HG03103 (cell line): ENCODE measurements at regions not wholly inside any gene's neighbourhood (a gene's known extent, or its start where the extent isn't known, plus 50 kb on each side); places are given as distances from the start of the nearest gene placed in this dataset.
"Not testable (repeated sequence)": the region's sequence is repeated elsewhere in the genome, so short reads cannot be mapped to it uniquely, and the experiment has no call there.

Experiments used
- ATAC-seq: cut with Tn5 transposase; IDR thresholded peaks from one replicate; pipeline ENCODE4 v1.9.1; 2021; ENCODE audit warnings: low read depth; ENCODE audit not compliant: unreplicated experiment

DNA sequence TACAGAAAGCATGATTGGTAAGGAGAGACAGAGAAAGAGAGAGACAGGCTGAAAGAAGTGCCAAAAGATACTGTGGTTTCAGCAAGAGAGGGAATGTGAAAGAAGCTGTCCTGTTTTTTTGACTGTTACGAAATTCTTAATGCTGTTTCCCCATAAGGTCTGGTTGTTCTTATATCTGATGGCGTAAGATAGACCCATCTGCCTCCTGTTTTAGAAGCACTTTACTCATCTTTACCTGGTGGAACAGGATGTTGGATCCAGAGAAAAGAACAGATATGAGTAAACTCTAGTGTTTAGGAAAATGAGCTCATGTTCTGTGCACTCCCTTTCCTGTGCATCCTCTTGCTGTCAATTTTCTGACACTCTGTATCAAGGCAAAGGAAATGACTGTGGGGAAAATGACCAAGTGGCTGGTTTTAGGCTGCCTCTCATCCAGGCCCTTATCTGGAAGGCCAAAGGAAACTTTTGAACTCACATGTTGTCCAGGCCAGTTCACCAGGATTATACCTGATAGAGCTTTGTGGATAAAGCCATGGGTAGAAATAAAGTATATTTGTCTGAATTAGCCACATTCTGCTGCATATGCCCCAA, 311.7 kb upstream of the HTR2C start:
- no peak for ATAC-seq

DNA sequence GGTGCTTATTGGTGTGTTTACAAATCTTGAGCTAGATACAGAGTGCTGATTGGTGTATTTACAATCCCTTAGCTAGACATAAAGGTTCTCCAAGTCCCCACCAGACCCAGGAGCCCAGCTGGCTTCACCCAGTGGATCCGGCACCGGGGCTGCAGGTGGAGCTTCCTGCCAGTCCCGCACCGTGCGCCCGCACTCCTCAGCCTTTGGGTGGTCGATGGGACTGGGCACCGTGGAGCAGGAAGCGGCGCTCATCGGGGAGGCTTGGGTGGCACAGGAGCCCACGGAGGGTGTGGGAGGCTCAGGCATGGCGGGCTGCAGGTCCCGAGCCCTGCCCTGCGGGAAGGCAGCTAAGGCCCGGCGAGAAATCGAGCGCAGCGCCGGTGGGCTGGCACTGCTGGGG, 313.5 kb upstream of the HTR2C start:
- ATAC-seq, result not testable (repeated sequence)

DNA sequence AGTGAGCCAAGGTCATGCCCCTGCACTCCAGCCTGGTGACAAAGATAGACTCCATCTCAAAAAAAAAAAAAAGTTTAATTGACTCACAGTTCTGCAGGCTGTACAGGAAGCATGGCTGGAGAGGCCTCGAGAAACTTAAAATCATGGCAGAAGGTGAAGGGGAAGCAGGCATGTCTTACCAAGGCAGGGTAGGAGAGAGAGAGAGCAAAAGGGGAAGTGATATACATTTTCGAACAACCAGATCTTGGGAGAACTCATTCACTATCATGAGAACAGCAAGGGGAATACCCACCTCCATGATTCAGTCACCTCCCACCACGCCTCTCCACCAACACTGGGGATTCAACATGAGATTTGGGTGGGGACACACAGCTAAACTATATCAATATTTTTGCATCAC, 315.2 kb upstream of the HTR2C start:
- no peak for ATAC-seq

DNA sequence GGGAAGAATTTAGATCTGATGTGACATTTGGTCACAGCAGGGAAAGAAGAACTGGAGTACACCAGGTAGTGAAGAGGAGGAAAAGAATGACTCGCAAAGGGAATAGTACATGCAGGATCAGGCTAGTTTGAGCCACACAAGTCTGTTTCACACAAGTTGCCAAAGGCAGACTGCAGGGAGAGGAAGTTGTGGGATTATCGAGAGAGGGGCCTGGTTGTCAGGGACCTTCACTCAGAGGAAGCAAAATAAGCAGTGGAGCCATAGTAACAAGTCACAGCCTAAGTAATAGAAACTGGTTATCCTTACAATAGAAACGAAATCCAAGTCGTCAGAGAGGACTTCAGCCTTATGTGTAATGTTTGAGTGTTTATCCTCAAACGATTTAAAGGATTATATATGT, 316.7 kb upstream of the HTR2C start:
- ATAC-seq, result no peak

DNA sequence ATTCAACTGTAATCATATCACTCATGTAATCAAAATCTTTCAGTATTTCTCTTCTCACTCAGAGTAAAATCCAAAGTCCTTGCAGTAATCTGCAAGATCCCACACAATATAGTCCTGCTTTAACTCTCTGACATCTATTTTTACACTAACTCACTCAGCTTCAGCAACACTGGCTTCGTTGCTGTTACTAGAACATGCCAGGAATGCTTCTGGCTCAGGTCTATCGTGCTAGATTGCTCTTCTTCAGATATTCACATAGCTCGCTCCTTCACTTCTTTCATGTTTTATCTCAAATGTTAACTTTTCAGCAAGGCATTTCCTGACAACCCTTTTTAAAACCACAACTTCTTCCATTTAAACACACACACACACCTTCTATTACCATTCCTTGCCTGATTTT, 331.7 kb upstream of the HTR2C start:
- no peak for ATAC-seq

DNA sequence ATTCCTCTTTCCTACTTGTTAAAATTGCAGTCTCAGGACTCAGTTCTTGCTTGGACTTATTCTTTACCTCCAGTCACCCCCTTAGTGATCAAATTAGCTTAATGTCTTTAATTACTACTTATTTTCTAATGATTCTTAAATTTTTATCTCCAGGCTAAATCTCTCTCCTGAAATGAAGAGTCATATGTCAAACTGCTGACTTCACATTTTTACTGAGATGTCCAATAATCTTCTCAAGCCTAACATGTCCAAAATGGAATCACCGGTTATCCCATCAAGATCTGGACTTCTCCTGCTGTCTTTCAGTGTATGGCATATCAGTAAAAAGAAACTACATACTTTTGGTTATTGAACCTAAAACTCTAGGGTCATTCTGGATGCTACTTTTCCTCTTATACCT, 332.3 kb upstream of the HTR2C start:
- ATAC-seq, result no peak

DNA sequence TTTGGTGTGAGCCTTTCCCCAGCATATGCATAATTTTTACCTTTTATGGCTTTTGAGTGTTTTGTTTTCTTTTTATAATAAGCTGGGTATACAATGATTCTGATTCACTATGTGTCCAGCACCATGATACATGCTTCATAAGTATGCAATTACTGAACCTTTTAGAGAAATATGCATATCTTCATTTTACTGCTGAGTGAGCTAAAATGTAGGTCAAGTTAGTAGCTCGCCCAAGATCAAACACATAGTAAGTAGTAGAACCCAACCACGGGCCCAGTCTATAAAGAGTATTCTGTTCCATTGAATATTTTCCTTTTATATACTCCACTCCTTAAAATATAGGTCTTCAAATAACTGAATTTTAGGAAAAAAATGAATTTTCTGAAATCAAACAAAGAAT, 362.4 kb upstream of the HTR2C start:
- ATAC-seq, result no peak

DNA sequence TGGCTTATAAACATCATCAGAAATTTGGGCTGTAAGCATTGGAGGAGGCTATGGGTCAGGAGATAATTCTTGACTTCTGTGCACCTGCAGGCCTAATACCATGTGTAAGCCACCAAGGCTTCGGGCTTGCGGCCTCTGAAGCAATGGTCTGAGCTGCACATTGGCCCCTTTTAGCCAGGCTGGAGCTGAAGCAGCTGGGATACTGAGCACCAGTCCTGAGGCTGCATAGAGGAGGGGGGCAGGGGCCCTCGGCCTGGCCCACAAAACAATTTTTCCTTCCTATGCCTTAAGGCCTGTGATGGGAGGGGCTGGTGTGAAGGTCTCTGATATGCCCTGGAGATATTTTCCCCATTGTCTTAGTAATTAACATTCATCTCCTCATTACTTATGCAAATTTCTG, 373.0 kb upstream of the HTR2C start:
- no peak for ATAC-seq

DNA sequence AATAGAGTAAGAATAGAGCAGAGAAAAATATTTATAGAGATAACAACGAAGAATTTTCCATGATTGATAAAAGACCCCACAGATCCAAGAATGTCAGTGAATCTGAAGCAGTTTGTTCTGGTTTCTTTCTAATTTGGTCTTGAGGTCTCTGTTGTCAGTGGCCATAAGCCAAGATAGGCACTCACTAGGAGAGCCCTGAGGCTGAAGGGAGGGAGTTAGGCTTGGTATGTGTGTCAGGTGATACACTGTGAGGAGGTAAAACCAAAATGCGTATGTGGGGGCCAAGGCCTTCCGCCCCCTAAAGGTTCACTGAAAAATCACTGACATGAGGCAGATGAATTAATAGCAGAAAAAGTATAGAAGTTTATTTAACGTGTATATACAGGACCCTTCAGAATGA, 382.3 kb upstream of the HTR2C start:
- ATAC-seq, result no peak

DNA sequence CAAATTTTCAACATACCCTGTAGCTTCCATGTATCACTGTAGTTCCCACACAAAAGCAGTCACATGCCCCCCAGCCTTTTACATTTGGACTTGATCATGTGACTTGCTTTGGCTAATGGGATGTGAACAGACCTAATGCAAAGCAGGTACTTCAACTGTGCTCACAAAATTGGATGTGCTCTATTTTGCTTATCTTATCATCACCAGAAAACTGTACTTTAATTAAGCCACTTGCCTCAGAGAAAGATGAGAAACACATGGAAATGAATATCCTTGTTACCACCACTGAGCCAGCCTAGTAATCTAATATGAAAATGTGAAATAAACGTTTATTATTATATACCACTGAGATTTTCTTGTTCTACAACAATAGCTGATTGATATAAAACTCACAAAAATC, 402.7 kb upstream of the HTR2C start:
- ATAC-seq, result no peak

DNA sequence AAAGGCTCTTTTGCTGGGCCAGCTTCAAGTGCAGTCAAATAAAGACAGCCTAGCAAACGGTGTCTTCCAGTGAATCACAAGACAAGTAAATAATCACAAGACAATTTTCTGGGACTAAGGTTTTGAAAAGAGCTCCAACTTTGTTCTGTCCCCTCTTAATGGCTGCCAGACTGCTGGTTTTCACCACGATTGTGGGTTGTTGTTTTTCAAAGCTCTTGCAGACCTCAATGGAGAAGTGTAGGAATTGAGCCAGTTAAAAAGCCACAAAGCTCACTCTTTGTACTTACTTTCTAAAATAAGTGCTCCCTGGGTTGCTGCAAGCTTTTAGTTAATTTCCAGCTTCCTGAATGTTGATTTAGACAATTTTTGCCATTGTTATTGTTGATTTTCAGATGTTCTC, 405.8 kb upstream of the HTR2C start:
- ATAC-seq, result no peak

DNA sequence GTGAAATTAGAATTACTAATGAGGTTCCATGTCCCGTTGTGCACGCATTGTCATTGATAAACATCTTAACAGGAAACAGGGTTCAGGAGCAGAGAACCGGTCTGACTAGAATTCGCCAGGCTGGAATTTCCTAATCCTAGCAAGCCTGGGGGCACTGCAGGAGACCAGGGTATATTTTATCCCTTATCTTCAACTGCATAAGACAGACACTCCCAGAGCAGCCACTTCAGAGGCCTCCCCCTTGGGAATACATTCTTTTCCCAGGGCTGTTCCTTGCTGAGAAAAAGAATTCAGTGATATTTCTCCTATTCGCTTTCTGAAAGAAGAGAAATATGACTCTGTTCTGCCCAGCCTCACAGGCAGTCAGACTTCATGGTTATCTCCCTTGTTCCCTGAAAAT, 416.6 kb upstream of the HTR2C start:
- ATAC-seq, result not testable (repeated sequence)

DNA sequence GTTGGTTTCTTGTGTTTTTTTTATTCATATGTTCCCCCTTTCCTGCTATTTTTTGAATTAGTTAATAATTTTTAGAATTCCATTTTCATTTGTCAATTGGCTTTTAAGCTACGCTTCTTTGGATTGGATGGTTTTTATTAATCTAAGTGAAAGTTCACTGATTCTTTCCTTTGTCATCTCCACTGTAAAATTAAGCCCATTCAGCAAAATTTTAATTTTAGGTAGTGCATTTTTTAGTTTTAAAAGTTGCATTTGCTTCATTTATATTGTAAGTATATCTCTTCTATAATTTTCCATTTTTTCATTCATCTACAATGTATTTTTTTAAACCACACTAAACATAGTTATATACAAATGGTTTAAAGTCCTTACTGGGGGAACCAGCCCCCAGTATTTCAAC, 417.3 kb upstream of the HTR2C start:
- ATAC-seq, result no peak

DNA sequence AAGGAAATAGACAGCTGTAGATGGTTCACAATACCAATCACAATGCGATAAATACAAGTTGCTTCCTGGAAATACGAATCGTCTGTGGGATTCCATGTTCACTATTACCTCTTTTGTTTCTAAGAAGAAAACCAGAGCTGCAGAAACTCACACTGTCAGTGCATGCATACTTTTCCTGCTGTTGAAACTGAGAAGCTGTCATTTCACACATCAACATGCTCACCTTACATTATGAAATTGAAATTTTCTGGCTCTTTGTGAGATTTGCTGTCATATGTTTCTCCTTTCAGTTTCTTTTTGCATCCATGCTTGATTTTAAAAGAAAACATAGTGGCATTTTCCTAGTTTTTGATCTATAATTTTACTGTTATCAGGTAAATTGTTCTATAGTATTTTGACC, 418.3 kb upstream of the HTR2C start:
- ATAC-seq, result no peak

DNA sequence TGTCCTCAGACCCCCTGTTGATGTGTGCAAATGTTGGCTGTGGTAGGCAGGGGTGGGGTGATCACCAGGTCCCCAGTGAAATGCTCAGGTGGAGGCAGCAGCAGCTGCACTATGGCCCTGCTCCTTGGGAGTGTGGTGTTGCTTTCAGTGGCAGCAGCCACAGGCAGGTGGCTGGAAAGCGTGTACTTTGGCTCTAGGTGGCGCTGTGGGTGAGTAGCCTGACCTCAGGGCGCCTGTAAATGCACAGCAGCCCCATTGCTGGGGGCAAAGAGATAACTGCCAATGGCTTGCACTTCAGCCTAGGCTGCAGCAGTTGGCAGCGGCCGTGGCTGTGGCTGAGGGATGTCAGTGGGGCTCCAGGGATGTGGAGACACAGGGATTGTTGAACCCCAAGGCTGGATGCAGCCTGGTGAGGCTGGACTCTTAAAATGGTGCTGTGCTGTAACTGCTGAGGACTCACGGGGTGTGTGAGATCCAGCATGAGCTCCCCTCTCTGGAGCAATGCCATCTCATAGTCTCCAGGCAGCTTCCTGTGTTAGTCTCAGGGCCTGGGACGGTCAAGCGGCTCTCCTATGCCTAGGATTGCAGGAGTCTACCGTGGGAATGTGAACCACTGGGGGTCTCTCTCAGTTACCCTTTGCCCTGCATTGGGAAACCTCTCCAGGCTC, 421.7 kb upstream of the HTR2C start:
- ATAC-seq, result no peak

DNA sequence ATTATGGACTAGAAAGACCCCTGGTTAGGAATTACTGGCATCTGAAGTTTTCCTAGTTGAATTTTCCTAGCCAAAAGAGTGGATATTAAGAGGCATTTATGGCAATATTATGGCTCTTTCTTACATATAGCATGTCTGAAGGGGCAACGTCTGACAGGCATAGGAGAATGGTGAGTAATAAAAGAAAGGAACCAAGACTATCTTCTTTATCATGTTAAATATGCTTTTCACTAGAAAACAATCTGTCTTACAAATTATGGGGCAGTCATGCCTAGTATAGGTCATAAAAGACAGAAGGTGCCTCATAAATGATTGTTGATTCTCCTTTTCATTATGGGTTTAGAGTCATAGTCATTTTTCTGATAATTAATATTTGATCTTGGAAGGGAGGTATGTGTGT, 431.1 kb upstream of the HTR2C start:
- ATAC-seq, result no peak

DNA sequence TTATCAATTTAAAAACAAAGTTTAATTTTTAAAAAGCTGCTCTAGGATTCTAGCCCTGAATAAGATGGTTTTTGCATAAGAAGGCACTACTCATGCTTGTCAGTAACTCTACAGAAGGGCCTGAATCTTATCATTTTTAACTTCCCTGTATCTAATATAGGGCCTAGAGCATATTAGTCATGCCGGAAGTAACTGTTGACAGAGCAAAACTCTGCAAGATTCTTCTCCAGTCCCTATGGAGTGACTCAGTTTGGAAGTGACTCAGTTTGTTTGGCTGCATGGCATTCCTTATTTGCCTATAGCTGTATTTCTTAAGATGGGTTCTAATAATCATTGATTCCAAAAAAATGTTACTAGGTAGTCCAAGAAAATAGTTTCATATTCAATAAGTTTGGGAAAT, 431.8 kb upstream of the HTR2C start:
- no peak for ATAC-seq

DNA sequence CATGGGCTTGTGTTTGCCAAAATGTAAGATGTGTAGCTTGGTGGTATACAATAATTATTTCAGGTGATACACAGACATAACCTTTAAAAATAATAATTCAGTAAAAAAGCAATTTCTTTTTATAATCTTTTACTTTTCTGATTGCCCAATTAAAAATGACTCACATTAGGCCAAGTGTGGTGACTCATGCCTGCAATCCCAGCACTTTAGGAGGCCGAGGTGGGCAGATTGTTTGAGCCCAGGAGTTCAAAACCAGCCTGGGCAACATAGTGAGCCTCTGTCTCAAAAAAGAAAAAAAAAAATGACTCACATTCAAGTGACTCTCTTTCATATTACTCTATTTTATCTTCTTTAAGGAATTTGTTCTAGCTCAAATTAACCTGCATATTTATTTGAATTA, 449.4 kb upstream of the HTR2C start:
- no peak for ATAC-seq

DNA sequence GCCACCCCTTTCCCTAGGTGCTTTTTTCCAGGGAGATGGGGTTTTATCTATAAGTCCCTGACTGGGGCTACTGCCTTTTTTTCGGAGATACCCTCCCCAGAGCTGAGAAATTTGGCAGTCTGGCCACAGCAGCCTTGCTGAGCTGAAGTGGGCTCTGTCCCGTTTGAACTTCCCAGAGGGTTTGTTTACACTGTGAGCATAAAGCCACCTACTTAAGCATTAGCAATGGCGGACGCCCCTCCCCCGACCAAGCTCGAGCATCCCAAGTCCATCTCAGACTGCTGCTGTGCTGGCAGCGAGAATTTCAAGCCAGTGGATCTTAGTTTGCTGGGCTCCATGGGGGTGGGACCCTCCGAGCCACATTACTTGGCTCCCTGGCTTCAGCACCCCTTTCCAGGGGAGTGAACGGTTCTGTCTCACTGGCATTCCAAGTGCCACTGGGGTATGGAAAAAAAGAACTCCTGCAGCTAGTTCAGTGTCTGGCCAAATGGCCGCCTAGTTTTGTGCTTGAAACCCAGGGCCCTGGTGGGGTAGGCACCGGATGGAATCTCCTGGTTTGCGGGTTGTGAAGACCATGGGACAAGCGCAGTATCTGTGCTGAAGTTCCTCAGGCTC, 456.4 kb upstream of the HTR2C start:
- no peak for ATAC-seq

DNA sequence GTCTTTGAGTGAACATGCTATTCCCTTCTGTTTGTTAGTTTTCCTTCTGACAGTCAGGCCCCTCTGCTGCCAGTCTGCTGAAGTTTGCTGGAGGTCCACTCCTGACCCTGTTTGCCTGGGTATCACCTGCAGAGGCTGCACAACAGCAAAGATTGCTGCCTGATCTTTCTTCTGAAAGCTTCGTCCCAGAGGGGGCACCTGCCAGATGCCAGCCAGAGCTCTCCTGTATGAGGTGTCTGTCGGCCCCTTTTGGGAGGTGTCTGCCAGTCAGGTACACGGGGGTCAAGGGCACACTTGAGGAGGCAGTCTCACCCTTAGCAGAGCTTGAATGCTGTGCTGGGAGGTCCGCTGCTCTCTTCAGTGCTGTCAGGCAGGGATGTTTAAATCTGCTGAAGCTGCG, 456.9 kb upstream of the HTR2C start:
- ATAC-seq, result no peak

DNA sequence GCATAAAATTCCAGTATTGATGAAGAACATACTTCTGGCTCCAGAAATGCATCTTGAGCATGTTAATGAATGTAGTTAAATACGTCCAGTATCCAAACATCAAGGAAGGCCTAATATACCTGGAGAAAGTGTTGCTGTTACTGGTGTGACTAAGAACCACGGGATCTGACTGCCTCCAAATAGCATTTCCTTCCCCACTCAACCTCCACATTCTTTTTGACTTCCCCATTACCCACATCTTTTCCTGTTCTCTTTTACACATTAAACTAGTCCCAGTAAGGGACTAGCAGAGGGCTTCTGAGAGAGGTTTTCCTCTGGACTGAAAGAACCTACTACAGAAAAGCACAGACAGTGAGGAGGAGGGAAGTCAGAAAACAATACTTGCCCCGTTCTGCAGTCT, 482.8 kb upstream of the HTR2C start:
- ATAC-seq, result no peak

DNA sequence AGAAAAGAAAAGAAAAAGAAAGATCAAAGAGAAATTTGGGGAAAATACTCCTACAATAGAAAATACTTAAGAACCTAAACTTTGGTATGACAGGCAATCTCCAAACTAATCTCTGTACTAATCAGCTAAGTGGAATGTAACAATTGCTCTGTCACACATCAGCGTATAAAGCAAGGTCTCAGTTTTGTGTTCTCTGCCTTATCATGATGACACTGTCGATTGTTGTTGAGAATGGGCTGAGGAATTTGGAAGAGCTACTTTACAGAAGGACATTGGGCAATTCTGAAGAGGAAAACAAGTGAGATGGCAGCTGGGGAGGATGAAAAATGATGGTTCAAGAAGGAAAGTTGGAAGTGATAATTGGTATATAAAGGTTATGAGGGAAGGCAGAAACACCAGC, 486.0 kb upstream of the HTR2C start:
- no peak for ATAC-seq
